ENCODE measurements at regions not wholly inside any gene's neighbourhood (a gene's known extent, or its start where the extent isn't known, plus 50 kb on each side); places are given as distances from the start of the nearest gene placed in this dataset.
"Not testable (repeated sequence)": the region's sequence is repeated elsewhere in the genome, so short reads cannot be mapped to it uniquely, and the experiment has no call there.

- no peak for DNase-seq (ENCODE audit: low read depth in 3 of 3, low spot score in 2 of 3)
Observed at GRCh38 chr13:31385540-31385939, 185.8 kb downstream of the B3GLCT start.

GRCh38 chr13:31394506-31394905, 194.7 kb downstream of the B3GLCT start:
- no peak for DNase-seq (ENCODE audit: low read depth in 3 of 3, low spot score in 2 of 3)

- no peak for DNase-seq (ENCODE audit: low read depth in 3 of 3, low spot score in 2 of 3)
Observed at GRCh38 chr13:31395090-31395489, 195.3 kb downstream of the B3GLCT start.

GRCh38 chr13:31399690-31400089, 199.9 kb downstream of the B3GLCT start:
- DNase-seq (ENCODE audit: low read depth in 3 of 3, low spot score in 2 of 3): no peak

GRCh38 chr13:31403711-31404110, 203.9 kb downstream of the B3GLCT start:
- not testable (repeated sequence) for DNase-seq (ENCODE audit: low read depth in 3 of 3, low spot score in 2 of 3)

- no peak for DNase-seq (ENCODE audit: low read depth in 3 of 3, low spot score in 2 of 3)
Observed at GRCh38 chr13:31408927-31409326, 209.2 kb downstream of the B3GLCT start.

- DNase-seq (ENCODE audit: low read depth in 3 of 3, low spot score in 2 of 3): no peak
Observed at GRCh38 chr13:31409678-31410356, 210.0 kb downstream of the B3GLCT start.

GRCh38 chr13:31413516-31413915, 213.7 kb downstream of the B3GLCT start:
- no peak for DNase-seq (ENCODE audit: low read depth in 3 of 3, low spot score in 2 of 3)

- no peak for DNase-seq (ENCODE audit: low read depth in 3 of 3, low spot score in 2 of 3)
Observed at GRCh38 chr13:31416066-31416465, 216.3 kb downstream of the B3GLCT start.

- no peak for DNase-seq (ENCODE audit: low read depth in 3 of 3, low spot score in 2 of 3)
Observed at GRCh38 chr13:31418186-31418585, 218.4 kb downstream of the B3GLCT start.

- no peak for DNase-seq (ENCODE audit: low read depth in 3 of 3, low spot score in 2 of 3)
Observed at GRCh38 chr13:31421756-31422155, 222.0 kb downstream of the B3GLCT start.

GRCh38 chr13:31424130-31424729, 224.5 kb downstream of the B3GLCT start:
- DNase-seq (ENCODE audit: low read depth in 3 of 3, low spot score in 2 of 3): peak in 2 of 3 donors; percentile 55 to 59

GRCh38 chr13:31426395-31426794, 226.6 kb downstream of the B3GLCT start:
- no peak for DNase-seq (ENCODE audit: low read depth in 3 of 3, low spot score in 2 of 3)

- DNase-seq (ENCODE audit: low read depth in 3 of 3, low spot score in 2 of 3): no peak
Observed at GRCh38 chr13:31427151-31428100, 227.7 kb downstream of the B3GLCT start.

- DNase-seq (ENCODE audit: low read depth in 3 of 3, low spot score in 2 of 3): no peak
Observed at GRCh38 chr13:31431722-31432137, 232.0 kb downstream of the B3GLCT start.

GRCh38 chr13:31433207-31433606, 233.4 kb downstream of the B3GLCT start:
- DNase-seq (ENCODE audit: low read depth in 3 of 3, low spot score in 2 of 3): no peak

GRCh38 chr13:31433746-31434145, 234.0 kb downstream of the B3GLCT start:
- DNase-seq (ENCODE audit: low read depth in 3 of 3, low spot score in 2 of 3): no peak

GRCh38 chr13:31434613-31435012, 234.8 kb downstream of the B3GLCT start:
- DNase-seq (ENCODE audit: low read depth in 3 of 3, low spot score in 2 of 3): no peak

- no peak for DNase-seq (ENCODE audit: low read depth in 3 of 3, low spot score in 2 of 3)
Observed at GRCh38 chr13:31435536-31435935, 235.8 kb downstream of the B3GLCT start.

GRCh38 chr13:31436478-31436877, 236.7 kb downstream of the B3GLCT start:
- DNase-seq (ENCODE audit: low read depth in 3 of 3, low spot score in 2 of 3): no peak

- no peak for DNase-seq (ENCODE audit: low read depth in 3 of 3, low spot score in 2 of 3)
Observed at GRCh38 chr13:31437975-31438374, 238.2 kb downstream of the B3GLCT start.
